Aorta (tissue), 5 donors: ENCODE measurements at regions not wholly inside any gene's neighbourhood (a gene's known extent, or its start where the extent isn't known, plus 50 kb on each side); places are given as distances from the start of the nearest gene placed in this dataset.
"Not testable (repeated sequence)": the region's sequence is repeated elsewhere in the genome, so short reads cannot be mapped to it uniquely, and the experiment has no call there.

Experiments
- ATAC-seq: fragments of 200-7000 bp; cut with Tn5 transposase; one replicate; pipeline ENCODE4 v1.9.1; 2022; ENCODE audit warnings: moderate library complexity; ENCODE audit not compliant: low FRiP score
- DNase-seq, 2 donors: peaks; one replicate each; pipeline ENCODE4 v3.0.0-alpha.2; 2020
- H3K27ac ChIP-seq, 2 donors: one replicate each; pipeline ENCODE4 v1.5.1; 2013; ENCODE audit warnings: low read length in 2 of 2, mild to moderate bottlenecking in 2 of 2, moderate library complexity in 2 of 2, control low read depth in 1 of 2, inconsistent platforms in 1 of 2, low read depth in 1 of 2
- H3K27me3 ChIP-seq, 2 donors: one replicate each; pipeline ENCODE4 v1.6.1; 2013; ENCODE audit warnings: control low read depth in 1 of 2, low read length in 1 of 2, mild to moderate bottlenecking in 1 of 2, moderate library complexity in 1 of 2; ENCODE audit not compliant: insufficient read depth in 2 of 2, control insufficient read depth in 1 of 2
- H3K36me3 ChIP-seq, 2 donors: one replicate each; pipeline ENCODE4 v1.6.1; 2013; ENCODE audit warnings: control low read depth in 1 of 2, low read length in 1 of 2, mild to moderate bottlenecking in 1 of 2; ENCODE audit not compliant: insufficient read depth in 2 of 2, control insufficient read depth in 1 of 2
- H3K4me1 ChIP-seq, 2 donors: one replicate each; pipeline ENCODE4 v1.6.1; 2013; ENCODE audit warnings: low read length in 2 of 2, control low read depth in 1 of 2, mild to moderate bottlenecking in 1 of 2, moderate library complexity in 1 of 2; ENCODE audit not compliant: insufficient read depth in 2 of 2, control insufficient read depth in 1 of 2
- H3K4me3 ChIP-seq, 2 donors: one replicate each; pipeline ENCODE4 v1.5.1; 2013; ENCODE audit warnings: low read length in 2 of 2, control low read depth in 1 of 2, mild to moderate bottlenecking in 1 of 2
- H3K9me3 ChIP-seq: one replicate; pipeline ENCODE4 v1.6.1; 2013; ENCODE audit warnings: mild to moderate bottlenecking, low read length; ENCODE audit not compliant: control insufficient read depth
- WGBS, 2 donors: extraction: QIAGEN DNeasy Blood & Tissue Kit; methylation state at CpG; one replicate each; pipeline ENCODE4 v1.1.7; 2013; 5-methylcytosine and 5-hydroxymethylcytosine counted together
- intact Hi-C, 2 donors: fragments of 100-400 bp; cut with DNase I; formaldehyde crosslinking; loops; one replicate each; pipeline versions ENCODE4 v1.14.2 to v1.15.0; 2022
- donor health status: healthy with polysubstance abuse.
- donor health status: Bipolar disorder and iron deficiency.
- donor health status: DM: no; HTN: no; CAD: no.
- donor health status: DM: no; HTN: no; CAD: no.
- donor health status: DM: yes; HTN: yes; CAD: no.

GRCh38 chr9:13920557-13920956 lies 393.4 kb downstream of the NFIB start:
- no peaks in the 10 kb centered on the region for H3K36me3 ChIP-seq
- H3K9me3 ChIP-seq, result no peaks in the 10 kb centered on the region
- DNase-seq (no peak), ATAC-seq (no peak)
- intact Hi-C loops, result no loop called here
- H3K27me3 ChIP-seq, result no peaks in the 10 kb centered on the region
- H3K4me3 ChIP-seq, result no peak overlapping the region
- no peak overlapping the region for H3K27ac ChIP-seq
- H3K4me1 ChIP-seq, result peaks cover 0 to 3% of the 10 kb centered on the region in 2 donors

GRCh38 chr9:13919401-13919800 lies 394.5 kb downstream of the NFIB start:
- Histone ChIP-seq H3K27me3 (no peaks in the 10 kb centered on the region), H3K9me3 (no peaks in the 10 kb centered on the region), H3K4me1 (peaks cover under 1 to 3% of the 10 kb centered on the region in 2 donors), H3K27ac (peak overlapping the region in 1 of 2 donors; percentile 68), H3K4me3 (no peak overlapping the region), H3K36me3 (no peaks in the 10 kb centered on the region)
- 9 to 20% methylated on average over 2 of the region's 2 CpGs for WGBS, 2 donors
- intact Hi-C loops, result loop anchor here (10.0 kb wide), 2 partner anchors 175 to 435 kb away; no protein-coding TSS in a partner anchor
- ATAC-seq (no peak), DNase-seq (no peak)

- H3K36me3 ChIP-seq, result no peaks in the 10 kb centered on the region
- intact Hi-C loops, result loop anchor here (10.0 kb wide), 2 partner anchors 177 to 437 kb away; no protein-coding TSS in a partner anchor
- no peak overlapping the region for H3K4me3 ChIP-seq
- ATAC-seq, result no peak
- H3K9me3 ChIP-seq, result no peaks in the 10 kb centered on the region
- H3K27me3 ChIP-seq, result no peaks in the 10 kb centered on the region
- DNase-seq, result no peak
- no peak overlapping the region for H3K27ac ChIP-seq
- peaks cover 3 to 4% of the 10 kb centered on the region in 2 donors for H3K4me1 ChIP-seq
Measured at GRCh38 chr9:13917534-13917933, 396.4 kb downstream of the NFIB start.

- 21 to 27% methylated on average over 4 of the region's 4 CpGs for WGBS, 2 donors
- Histone ChIP-seq H3K4me3 (no peak overlapping the region), H3K27me3 (no peaks in the 10 kb centered on the region), H3K9me3 (no peaks in the 10 kb centered on the region), H3K4me1 (peaks cover 3 to 4% of the 10 kb centered on the region in 2 donors), H3K36me3 (no peaks in the 10 kb centered on the region), H3K27ac (peak overlapping the region; percentile 67 to 71)
- ATAC-seq (peak; percentile 51), DNase-seq (no peak)
- intact Hi-C loops, result loop anchor here (2.0 to 10.0 kb wide), 3 partner anchors 179 to 439 kb away; no protein-coding TSS in a partner anchor
Measured at GRCh38 chr9:13915591-13916301, 398.2 kb downstream of the NFIB start.

GRCh38 chr9:13915131-13915530 lies 398.8 kb downstream of the NFIB start:
- Histone ChIP-seq H3K4me3 (no peak overlapping the region), H3K27me3 (no peaks in the 10 kb centered on the region), H3K36me3 (no peaks in the 10 kb centered on the region), H3K4me1 (peaks cover 3 to 4% of the 10 kb centered on the region in 2 donors), H3K27ac (peak overlapping the region; percentile 57 to 67), H3K9me3 (no peaks in the 10 kb centered on the region)
- WGBS, 2 donors, result 5 to 13% methylated on average over 1 of the region's 1 CpG
- peak; percentile 44 for ATAC-seq
- DNase-seq, result no peak
- intact Hi-C loops, result loop anchor here (2.0 to 10.0 kb wide), 3 partner anchors 180 to 440 kb away; no protein-coding TSS in a partner anchor

- no peak overlapping the region for H3K27ac ChIP-seq
- 44 to 87% methylated on average over 2 of the region's 2 CpGs for WGBS, 2 donors
- no peaks in the 10 kb centered on the region for H3K9me3 ChIP-seq
- H3K4me3 ChIP-seq, result no peak overlapping the region
- no peaks in the 10 kb centered on the region for H3K27me3 ChIP-seq
- ATAC-seq (no peak), DNase-seq (no peak)
- H3K4me1 ChIP-seq, result peaks cover 0 to 4% of the 10 kb centered on the region in 2 donors
- intact Hi-C loops, result loop anchor here (10.0 kb wide), 2 partner anchors 183 to 443 kb away; no protein-coding TSS in a partner anchor
- H3K36me3 ChIP-seq, result no peaks in the 10 kb centered on the region
Measured at GRCh38 chr9:13911473-13911872, 402.5 kb downstream of the NFIB start.

GRCh38 chr9:13907842-13908241 lies 406.1 kb downstream of the NFIB start:
- intact Hi-C loops, result loop anchor here (10.0 kb wide), 2 partner anchors 47 to 323 kb away; no protein-coding TSS in a partner anchor
- ATAC-seq, DNase-seq, H3K9me3 ChIP-seq, H3K4me3 ChIP-seq, H3K4me1 ChIP-seq, H3K27ac ChIP-seq, H3K36me3 ChIP-seq, H3K27me3 ChIP-seq: not testable (repeated sequence)
- 99% methylated on average over 3 of the region's 3 CpGs for WGBS, 2 donors

- intact Hi-C loops, result loop anchor here (10.0 kb wide), 2 partner anchors 50 to 320 kb away; no protein-coding TSS in a partner anchor
- DNase-seq (no peak), ATAC-seq (no peak)
- no peak overlapping the region for H3K27ac ChIP-seq
- no peaks in the 10 kb centered on the region for H3K9me3 ChIP-seq
- H3K4me3 ChIP-seq, result no peak overlapping the region
- peaks cover under 1 to 1% of the 10 kb centered on the region in 2 donors for H3K4me1 ChIP-seq
- H3K27me3 ChIP-seq, result no peaks in the 10 kb centered on the region
- H3K36me3 ChIP-seq, result no peaks in the 10 kb centered on the region
Measured at GRCh38 chr9:13904746-13905145, 409.2 kb downstream of the NFIB start.

GRCh38 chr9:13904311-13904710 lies 409.6 kb downstream of the NFIB start:
- H3K27me3 ChIP-seq, result no peaks in the 10 kb centered on the region
- H3K36me3 ChIP-seq, result no peaks in the 10 kb centered on the region
- peak overlapping the region in 1 of 2 donors; percentile 67 for H3K27ac ChIP-seq
- DNase-seq (no peak), ATAC-seq (no peak)
- peaks cover 1 to 3% of the 10 kb centered on the region in 2 donors for H3K4me1 ChIP-seq
- 27 to 31% methylated on average over 4 of the region's 4 CpGs for WGBS, 2 donors
- no peaks in the 10 kb centered on the region for H3K9me3 ChIP-seq
- no peak overlapping the region for H3K4me3 ChIP-seq
- intact Hi-C loops, result loop anchor here (10.0 kb wide), 2 partner anchors 50 to 320 kb away; no protein-coding TSS in a partner anchor
